ENCODE measurements at regions not wholly inside any gene's neighbourhood (a gene's known extent, or its start where the extent isn't known, plus 50 kb on each side); places are given as distances from the start of the nearest gene placed in this dataset.

DNA sequence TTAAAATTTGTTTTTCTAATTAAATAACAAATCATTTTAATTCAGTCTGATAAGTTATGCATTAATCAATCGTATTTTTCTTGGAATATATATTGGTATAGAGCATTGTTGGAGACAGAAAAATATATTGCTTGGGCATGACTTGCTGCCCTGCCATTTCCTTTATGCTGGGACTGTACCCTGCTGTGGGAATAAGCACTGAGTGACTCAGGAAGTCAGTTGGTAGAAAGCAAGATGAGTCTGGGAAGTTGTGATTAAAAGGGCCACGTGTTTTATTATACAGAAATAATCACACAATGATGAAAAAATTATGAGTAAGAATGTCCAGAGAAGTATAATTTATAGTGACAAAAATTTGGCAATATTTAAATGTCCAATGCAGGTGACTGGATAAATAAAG is 139.5 kb downstream of the KIF18A start:
- ATAC-seq: no peak

- no peak for ATAC-seq
These were observed 142.4 kb downstream of the KIF18A start for GRCh38 chr11:27965559-27965958.

DNA sequence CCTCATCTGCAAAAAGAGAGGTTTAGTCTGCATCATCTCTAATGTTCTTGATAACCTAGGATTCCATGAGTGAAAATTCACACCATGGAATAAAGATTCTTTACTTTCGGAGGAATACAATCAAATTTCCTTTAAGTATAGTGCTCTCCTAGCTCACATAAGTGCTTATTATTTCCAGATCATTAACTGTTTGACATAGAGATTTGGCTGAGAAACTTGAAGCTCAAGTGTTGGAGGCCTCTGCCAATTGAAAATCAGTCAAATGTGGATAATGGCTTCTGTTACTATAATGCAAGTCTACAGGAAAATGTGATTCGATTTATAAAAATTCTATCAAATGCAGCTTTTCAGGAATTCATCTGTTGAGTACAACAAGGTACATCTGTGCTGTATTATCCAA is 144.6 kb downstream of the KIF18A start:
- ATAC-seq: no peak

GRCh38 chr11:27949951-27950738 is 157.8 kb downstream of the KIF18A start:
- no peak for ATAC-seq

DNA sequence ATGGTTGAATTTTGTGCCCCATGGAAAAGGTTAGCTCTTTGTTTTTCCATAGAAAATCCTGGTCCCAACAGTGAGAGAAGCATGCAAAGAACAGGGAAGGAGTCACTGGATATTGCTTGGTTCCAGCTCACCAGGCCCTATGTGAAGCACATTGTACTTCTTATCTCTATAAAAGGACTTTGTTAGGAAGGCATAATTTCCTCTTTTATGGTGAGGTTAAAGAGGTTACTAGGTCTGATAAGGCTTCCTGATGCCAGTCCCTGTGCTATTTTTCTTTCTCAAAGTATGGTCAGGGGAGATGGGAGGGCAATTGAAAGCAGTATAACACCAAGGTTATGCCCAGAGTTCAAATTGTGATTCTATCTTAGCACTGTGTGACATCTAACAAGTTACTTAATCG is 162.6 kb downstream of the KIF18A start:
- ATAC-seq: no peak

DNA sequence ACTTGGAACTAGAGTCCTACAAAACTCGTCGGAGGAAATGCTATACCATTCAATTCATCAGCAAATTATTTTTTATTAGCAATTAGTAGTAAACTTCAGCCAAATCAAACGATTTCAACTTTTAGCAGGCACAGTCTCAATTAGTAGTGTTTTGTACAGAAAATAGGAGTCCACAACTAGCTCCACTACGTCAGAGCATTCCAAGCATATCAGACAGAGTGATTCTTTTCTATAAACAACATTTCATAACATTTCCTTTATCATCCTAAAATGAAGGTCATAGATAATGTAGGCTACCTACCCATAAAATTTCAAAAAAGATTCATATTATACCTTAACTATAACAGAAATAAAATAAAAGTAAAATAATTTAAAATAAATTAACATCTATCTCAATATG is 169.9 kb downstream of the KIF18A start:
- no peak for ATAC-seq

- peak; percentile 52 for ATAC-seq
These were observed 173.2 kb downstream of the KIF18A start for GRCh38 chr11:27934830-27935145.

- ATAC-seq: no peak
These were observed 173.7 kb downstream of the KIF18A start for GRCh38 chr11:27933992-27934829.

DNA sequence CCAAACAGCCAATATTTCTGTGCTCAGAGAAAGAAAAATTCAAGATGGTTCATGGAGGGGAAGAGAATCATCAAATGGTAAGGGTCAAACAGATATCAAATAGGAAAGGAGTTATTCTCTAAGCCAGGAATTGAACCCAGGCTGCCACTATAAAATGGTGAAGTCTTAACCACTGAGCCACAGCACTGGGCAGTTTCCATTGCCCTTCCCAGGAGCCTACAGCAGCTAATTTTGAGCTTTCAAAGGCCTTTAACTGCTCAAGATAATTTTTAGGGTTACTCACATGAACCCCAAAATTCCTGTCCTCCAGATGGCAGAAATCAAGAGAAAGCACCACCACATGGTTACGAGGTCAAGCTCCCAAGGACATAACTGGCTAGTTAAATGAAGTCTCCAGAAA is 176.2 kb downstream of the KIF18A start:
- no peak for ATAC-seq

GRCh38 chr11:27930946-27931345 is 177.0 kb downstream of the KIF18A start:
- no peak for ATAC-seq

DNA sequence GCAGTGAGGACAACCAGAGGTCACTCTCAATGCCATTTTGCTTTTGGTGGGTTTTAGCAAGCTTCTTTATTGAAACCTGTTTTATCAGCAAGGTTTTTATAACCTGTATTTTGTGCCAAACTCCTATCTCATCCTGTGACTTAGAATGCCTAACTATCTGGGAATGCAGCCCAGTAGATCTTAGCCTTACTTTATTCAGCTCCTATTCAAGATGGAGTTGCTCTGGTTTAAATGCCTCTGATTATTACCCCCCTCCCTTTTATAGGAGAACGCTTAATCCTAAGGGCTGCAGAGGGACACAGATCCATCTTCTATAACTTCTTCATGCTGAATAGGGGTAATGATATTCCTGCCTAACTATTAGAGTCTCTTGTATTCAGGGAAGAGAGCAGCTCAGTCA is 179.1 kb downstream of the KIF18A start:
- no peak for ATAC-seq

GRCh38 chr11:27926981-27927481 is 180.9 kb downstream of the KIF18A start:
- ATAC-seq: no peak

- no peak for ATAC-seq
These were observed 181.5 kb downstream of the KIF18A start for GRCh38 chr11:27926486-27926885.

DNA sequence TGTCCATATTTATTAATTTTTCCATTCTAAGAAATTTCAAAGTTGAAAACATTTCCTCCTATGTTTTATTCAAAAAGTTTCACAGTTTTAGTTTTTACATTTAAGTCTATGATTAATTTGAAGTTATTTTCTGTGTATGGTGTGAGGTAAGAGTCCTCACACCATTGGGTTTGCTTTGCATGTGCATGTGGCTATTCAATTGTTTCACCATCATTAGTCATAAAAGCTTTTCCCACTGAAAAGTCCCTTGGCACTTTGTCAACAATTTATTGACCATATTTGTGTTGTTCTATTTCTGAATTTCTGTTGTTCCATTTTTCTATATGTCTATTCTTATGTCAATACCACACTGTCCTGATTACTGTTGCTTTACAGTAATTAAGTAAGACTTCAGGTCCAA is 186.5 kb downstream of the KIF18A start:
- no peak for ATAC-seq

GRCh38 chr11:27916541-27917100 is 191.3 kb downstream of the KIF18A start:
- no peak for ATAC-seq

DNA sequence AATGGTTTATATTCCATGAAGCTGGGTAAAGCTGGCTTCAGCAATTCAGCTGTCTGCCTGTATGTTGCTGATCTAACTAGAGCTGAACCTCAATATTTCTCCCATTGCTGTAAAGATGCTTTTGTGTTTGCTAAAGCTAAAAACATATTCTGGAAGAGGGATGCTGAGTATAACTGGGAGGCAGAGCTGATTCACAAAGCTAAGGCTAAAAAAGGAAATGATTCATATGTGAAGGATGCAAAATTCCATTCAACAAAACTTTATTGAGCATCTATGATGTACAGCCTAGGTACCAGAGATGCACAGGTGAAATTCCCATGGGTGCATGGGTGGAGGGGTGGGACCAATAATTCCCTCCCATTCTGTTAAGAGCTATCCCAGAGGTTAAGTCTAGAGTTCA is 193.9 kb downstream of the KIF18A start:
- ATAC-seq: no peak

DNA sequence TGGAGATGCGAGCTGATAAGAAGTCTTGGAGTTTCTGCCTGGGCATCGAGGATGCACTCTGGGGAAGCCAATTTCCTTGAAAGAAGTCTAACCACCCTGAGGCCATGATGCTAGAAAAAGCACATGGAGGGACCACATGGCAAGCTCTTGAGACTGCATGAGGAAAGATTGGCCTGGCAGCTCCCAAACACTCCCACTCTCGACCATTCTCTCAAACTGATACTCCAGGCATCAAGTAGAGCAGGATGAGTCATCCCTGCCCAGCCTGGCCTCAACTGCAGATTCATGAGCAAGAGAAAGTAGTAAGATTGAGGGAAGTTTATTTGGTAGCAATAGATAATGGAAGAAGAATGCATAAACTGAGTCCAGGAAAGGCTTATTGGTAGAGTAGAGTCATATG is 194.3 kb downstream of the KIF18A start:
- ATAC-seq: no peak

DNA sequence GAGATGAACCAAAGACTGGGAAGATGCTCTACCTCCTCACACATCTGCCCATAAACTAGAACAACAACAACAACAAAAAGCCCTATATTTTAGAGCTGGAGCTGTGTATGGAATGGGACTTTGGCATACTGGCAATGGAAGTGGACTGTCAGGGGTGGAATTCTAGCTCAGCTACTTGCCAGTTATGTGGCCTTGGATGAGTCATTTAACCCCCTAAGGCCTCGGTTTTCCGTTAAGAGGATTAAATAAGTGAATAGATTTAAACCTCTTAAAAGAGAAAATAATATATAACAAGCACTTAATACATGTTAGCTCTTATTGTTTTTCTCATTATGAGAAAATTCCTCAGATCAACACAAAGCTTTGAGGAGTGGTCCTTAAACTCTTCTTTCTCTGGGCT is 195.0 kb downstream of the KIF18A start:
- no peak for ATAC-seq

DNA sequence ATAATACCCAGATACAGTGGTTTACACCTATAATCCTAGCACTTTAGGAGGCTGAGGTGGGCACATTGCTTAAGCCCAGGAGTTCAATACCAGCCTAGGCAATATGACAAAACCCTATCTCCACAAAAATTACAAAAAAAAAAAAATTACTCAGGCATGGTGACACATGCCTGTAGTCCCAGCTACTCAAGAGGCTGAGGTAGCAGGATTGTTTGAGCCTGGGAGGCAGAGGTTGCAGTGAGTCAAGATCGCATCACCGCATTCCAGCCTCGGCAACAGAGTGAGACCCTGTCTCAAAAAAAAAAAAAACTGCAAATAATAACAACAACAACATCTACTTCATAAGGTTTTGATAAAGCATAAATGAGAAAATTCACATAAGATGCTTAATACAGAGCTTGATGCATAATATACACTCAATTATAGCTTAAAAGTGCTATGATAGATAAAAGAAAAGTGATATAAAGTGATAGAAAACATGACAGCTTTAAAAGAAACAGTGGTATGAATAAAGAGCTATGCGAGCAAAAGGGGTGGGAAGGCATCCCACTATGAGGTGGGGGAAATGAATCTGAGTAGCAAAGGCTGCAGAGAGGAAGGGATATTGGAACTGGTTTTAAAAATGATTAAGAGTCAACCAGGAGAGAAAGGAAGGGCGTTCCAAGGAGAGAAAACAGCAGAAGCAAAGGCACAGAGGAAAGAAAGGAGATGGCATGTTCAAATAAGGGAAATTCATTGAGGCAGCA is 197.6 kb downstream of the KIF18A start:
- no peak for ATAC-seq

- no peak for ATAC-seq
These were observed 198.6 kb downstream of the KIF18A start for GRCh38 chr11:27909386-27909785.

GRCh38 chr11:27908621-27909020 is 199.3 kb downstream of the KIF18A start:
- ATAC-seq: no peak

GRCh38 chr11:27907530-27907929 is 200.4 kb downstream of the KIF18A start:
- no peak for ATAC-seq

- ATAC-seq: no peak
These were observed 200.9 kb downstream of the KIF18A start for GRCh38 chr11:27907091-27907490.

Measured in esophagus mucosa (tissue), 1 donor.